Adrenal gland (tissue), 9 donors: ENCODE measurements at regions not wholly inside any gene's neighbourhood (a gene's known extent, or its start where the extent isn't known, plus 50 kb on each side); places are given as distances from the start of the nearest gene placed in this dataset.
A peak's percentile ranks its signal among the peaks of the same experiment; 100 is the strongest.
"Not testable (repeated sequence)": the region's sequence is repeated elsewhere in the genome, so short reads cannot be mapped to it uniquely, and the experiment has no call there.

Experiments used
- DNase-seq, 7 donors: peaks; one replicate each; pipeline ENCODE4 v3.0.0-alpha.2; 2019 to 2020
- H3K27ac ChIP-seq, 5 donors: fragments of 200-600 bp; sonication (generic) in 4 of 5; 1 replicate in 3 of 5; 2 replicates in 2 of 5; pipeline versions ENCODE4 v1.5.1 to v1.8.0; 2016 to 2020; ENCODE audit warnings: mild to moderate bottlenecking in 1 of 5
- H3K27me3 ChIP-seq: fragments of 200-600 bp; 2 replicates; pipeline ENCODE4 v1.8.0; 2021
- H3K36me3 ChIP-seq, 2 donors: fragments of 200-600 bp; replicated peaks in 1 of 2; 1 replicate in 1 of 2; 2 replicates in 1 of 2; pipeline versions ENCODE4 v1.5.1 to v1.8.0; 2018 to 2022
- H3K4me1 ChIP-seq, 2 donors: fragments of 200-600 bp; replicated peaks in 1 of 2; 1 replicate in 1 of 2; 2 replicates in 1 of 2; pipeline versions ENCODE4 v1.5.1 to v1.8.0; 2018 to 2021
- H3K4me3 ChIP-seq, 4 donors: fragments of 200-600 bp; sonication (generic) in 3 of 4; one replicate each; pipeline ENCODE4 v1.5.1; 2016 to 2018
- H3K9me3 ChIP-seq, 3 donors: fragments of 200-600 bp; sonication (generic) in 1 of 3; replicated peaks in 1 of 3; 1 replicate in 2 of 3; 2 replicates in 1 of 3; pipeline versions ENCODE4 v1.5.1 to v1.8.0; 2016 to 2021
- CTCF ChIP-seq, 6 experiments: fragments of 450-650 bp in 4 of 6; fragments of 200-600 bp in 2 of 6; sonication (generic) in 1 of 6; IDR thresholded peaks; 1 replicate in 5 of 6; 2 replicates in 1 of 6; pipeline versions ENCODE4 v1.5.1 to v1.8.0; 2016 to 2021; ENCODE audit warnings: antibody characterized with exemption in 6 of 6, mild to moderate bottlenecking in 2 of 6, moderate library complexity in 1 of 6
- POLR2A ChIP-seq, 2 donors: fragments of 450-650 bp; IDR thresholded peaks; one replicate each; pipeline ENCODE4 v1.6.1; 2017; ENCODE audit warnings: antibody characterized with exemption in 2 of 2, mild to moderate bottlenecking in 2 of 2, moderate library complexity in 1 of 2
- WGBS, 4 donors: extraction: QIAGEN DNeasy Blood & Tissue Kit in 2 of 4; methylation state at CpG; one replicate each; pipeline versions ENCODE4 v1.1.5 to v1.1.7; 2013 to 2017; 5-methylcytosine and 5-hydroxymethylcytosine counted together
- intact Hi-C, 2 donors: fragments of 100-400 bp; cut with DNase I; formaldehyde crosslinking; loops; one replicate each; pipeline versions ENCODE4 v1.14.1 to v1.15.0; 2022 to 2023
- donor health status: healthy with polysubstance abuse.
- donor health status: Bipolar disorder and iron deficiency.
- donor health status: DM: yes; HTN: yes; CAD: no.
- donor health status: DM: no; HTN: no; CAD: no.
- donor health status: DM: no; HTN: no; CAD: no.

- 0 to 41% (median 3%) methylated on average over 1 of the region's 1 CpG for WGBS, 4 donors
- Histone ChIP-seq H3K9me3 (no peaks in the 10 kb centered on the region), H3K27ac (peak overlapping the region in 3 of 5 donors; percentile 15 to 49 (median 35)), H3K36me3 (no peaks in the 10 kb centered on the region), H3K4me3 (no peak overlapping the region), H3K4me1 (peaks cover 15 to 28% of the 10 kb centered on the region in 2 donors), H3K27me3 (no peaks in the 10 kb centered on the region)
- TF ChIP-seq CTCF (IDR thresholded peaks at IDR 0.05) (no peak), POLR2A (IDR thresholded peaks at IDR 0.05) (no peak)
- intact Hi-C loops = no loop called here
- peak in 1 of 7 donors; percentile 18 for DNase-seq
These were observed 600.4 kb downstream of the HTR1B start for GRCh38 chr6:76862936-76863335.

GRCh38 chr6:76861403-76861802 is 601.9 kb downstream of the HTR1B start:
- TF ChIP-seq CTCF (IDR thresholded peaks at IDR 0.05) = no peak
- no peak for TF ChIP-seq POLR2A (IDR thresholded peaks at IDR 0.05)
- Histone ChIP-seq H3K9me3 (no peaks in the 10 kb centered on the region), H3K27me3 (no peaks in the 10 kb centered on the region), H3K36me3 (no peaks in the 10 kb centered on the region), H3K4me3 (no peak overlapping the region), H3K27ac (no peak overlapping the region), H3K4me1 (peaks cover 15 to 28% of the 10 kb centered on the region in 2 donors)
- 70 to 83% (median 78%) methylated on average over 2 of the region's 2 CpGs for WGBS, 4 donors
- peak in 1 of 7 donors; percentile 51 for DNase-seq
- intact Hi-C loops = no loop called here

GRCh38 chr6:76856065-76856464 is 607.2 kb downstream of the HTR1B start:
- Histone ChIP-seq H3K27ac (no peak overlapping the region), H3K27me3 (no peaks in the 10 kb centered on the region), H3K9me3 (no peaks in the 10 kb centered on the region), H3K4me1 (no peaks in the 10 kb centered on the region), H3K4me3 (peak overlapping the region in 1 of 4 donors; percentile 34), H3K36me3 (no peaks in the 10 kb centered on the region)
- 72 to 83% (median 75%) methylated on average over 5 of the region's 5 CpGs for WGBS, 4 donors
- intact Hi-C loops = no loop called here
- DNase-seq = no peak
- TF ChIP-seq POLR2A (IDR thresholded peaks at IDR 0.05) = no peak
- no peak for TF ChIP-seq CTCF (IDR thresholded peaks at IDR 0.05)

- no peaks in the 10 kb centered on the region for H3K4me1 ChIP-seq
- H3K27ac ChIP-seq = no peak overlapping the region
- intact Hi-C loops = no loop called here
- no peaks in the 10 kb centered on the region for H3K36me3 ChIP-seq
- no peaks in the 10 kb centered on the region for H3K9me3 ChIP-seq
- TF ChIP-seq CTCF (IDR thresholded peaks at IDR 0.05) = no peak
- TF ChIP-seq POLR2A (IDR thresholded peaks at IDR 0.05) = no peak
- no peaks in the 10 kb centered on the region for H3K27me3 ChIP-seq
- DNase-seq = no peak
- whole genome bisulfite sequencing, 4 donors = 20 to 39% (median 36%) methylated on average over 1 of the region's 1 CpG
- peak overlapping the region in 1 of 4 donors; percentile 8 for H3K4me3 ChIP-seq
These were observed 610.5 kb downstream of the HTR1B start for GRCh38 chr6:76852776-76853175.

- H3K27me3 ChIP-seq, H3K36me3 ChIP-seq, H3K9me3 ChIP-seq, intact Hi-C loops, H3K27ac ChIP-seq, H3K4me1 ChIP-seq, H3K4me3 ChIP-seq: not testable (repeated sequence)
- peak in 1 of 7 donors; percentile 45 for DNase-seq
- 92 to 97% (median 93%) methylated on average over 5 to 9 of the region's 9 CpGs for WGBS, 4 donors
These were observed 613.9 kb downstream of the HTR1B start for GRCh38 chr6:76849274-76849970.
